HG02571 (cell line): ENCODE measurements at regions not wholly inside any gene's neighbourhood (a gene's known extent, or its start where the extent isn't known, plus 50 kb on each side); places are given as distances from the start of the nearest gene placed in this dataset.
"Not testable (repeated sequence)": the region's sequence is repeated elsewhere in the genome, so short reads cannot be mapped to it uniquely, and the experiment has no call there.

ENCODE experiments used
- ATAC-seq: cut with Tn5 transposase; IDR thresholded peaks from one replicate; pipeline ENCODE4 v1.9.1; 2021; ENCODE audit warnings: mild to moderate bottlenecking, moderate library complexity; ENCODE audit not compliant: unreplicated experiment

GRCh38 chr2:154507186-154507585 is 191.3 kb upstream of the KCNJ3 start:
- ATAC-seq = no peak

GRCh38 chr2:154518872-154519271 is 179.6 kb upstream of the KCNJ3 start:
- ATAC-seq = no peak

GRCh38 chr2:154520951-154521350 is 177.5 kb upstream of the KCNJ3 start:
- not testable (repeated sequence) for ATAC-seq

GRCh38 chr2:154526234-154526633 is 172.3 kb upstream of the KCNJ3 start:
- ATAC-seq = no peak

GRCh38 chr2:154527962-154528361 is 170.5 kb upstream of the KCNJ3 start:
- ATAC-seq = no peak

- ATAC-seq = no peak
These were observed 166.5 kb upstream of the KCNJ3 start for GRCh38 chr2:154532004-154532403.

- no peak for ATAC-seq
These were observed 165.7 kb upstream of the KCNJ3 start for GRCh38 chr2:154532763-154533162.

- no peak for ATAC-seq
These were observed 165.1 kb upstream of the KCNJ3 start for GRCh38 chr2:154533300-154533940.

- ATAC-seq = no peak
These were observed 161.5 kb upstream of the KCNJ3 start for GRCh38 chr2:154537024-154537423.

GRCh38 chr2:154537843-154538450 is 160.5 kb upstream of the KCNJ3 start:
- ATAC-seq = no peak

- ATAC-seq = no peak
These were observed 152.2 kb upstream of the KCNJ3 start for GRCh38 chr2:154546341-154546740.

- no peak for ATAC-seq
These were observed 148.6 kb upstream of the KCNJ3 start for GRCh38 chr2:154549869-154550268.

- no peak for ATAC-seq
These were observed 146.8 kb upstream of the KCNJ3 start for GRCh38 chr2:154551649-154552048.

GRCh38 chr2:154554046-154554445 is 144.4 kb upstream of the KCNJ3 start:
- no peak for ATAC-seq

- no peak for ATAC-seq
These were observed 142.8 kb upstream of the KCNJ3 start for GRCh38 chr2:154555710-154556109.

GRCh38 chr2:154556146-154556545 is 142.3 kb upstream of the KCNJ3 start:
- peak; percentile 65 for ATAC-seq

GRCh38 chr2:154556607-154557006 is 141.9 kb upstream of the KCNJ3 start:
- ATAC-seq = no peak

- ATAC-seq = no peak
These were observed 140.6 kb upstream of the KCNJ3 start for GRCh38 chr2:154557906-154558305.

- no peak for ATAC-seq
These were observed 133.1 kb upstream of the KCNJ3 start for GRCh38 chr2:154565433-154565832.

GRCh38 chr2:154568413-154568812 is 130.1 kb upstream of the KCNJ3 start:
- ATAC-seq = no peak

- ATAC-seq = no peak
These were observed 128.0 kb upstream of the KCNJ3 start for GRCh38 chr2:154570501-154570900.

- ATAC-seq = not testable (repeated sequence)
These were observed 121.8 kb upstream of the KCNJ3 start for GRCh38 chr2:154576699-154577098.

GRCh38 chr2:154577390-154577789 is 121.1 kb upstream of the KCNJ3 start:
- ATAC-seq = no peak
